LNCAP (cell line): ENCODE measurements at regions not wholly inside any gene's neighbourhood (a gene's known extent, or its start where the extent isn't known, plus 50 kb on each side); places are given as distances from the start of the nearest gene placed in this dataset.

Source experiments
- CTCF ChIP-seq: fragments of 450-650 bp; IDR thresholded peaks from 2 replicates; pipeline ENCODE4 v1.5.1; 2017; ENCODE audit warnings: mild to moderate bottlenecking

GRCh38 chr6:79864421-79864820 lies 82.9 kb downstream of the ELOVL4 start:
- TF ChIP-seq CTCF: no peak

- TF ChIP-seq CTCF: no peak
Measured at GRCh38 chr6:79864001-79864400, 83.4 kb downstream of the ELOVL4 start.

- TF ChIP-seq CTCF: no peak
Measured at GRCh38 chr6:79863566-79863965, 83.8 kb downstream of the ELOVL4 start.

GRCh38 chr6:79862711-79863110 lies 84.6 kb downstream of the ELOVL4 start:
- TF ChIP-seq CTCF: no peak

- no peak for TF ChIP-seq CTCF
Measured at GRCh38 chr6:79862126-79862525, 85.2 kb downstream of the ELOVL4 start.

DNA sequence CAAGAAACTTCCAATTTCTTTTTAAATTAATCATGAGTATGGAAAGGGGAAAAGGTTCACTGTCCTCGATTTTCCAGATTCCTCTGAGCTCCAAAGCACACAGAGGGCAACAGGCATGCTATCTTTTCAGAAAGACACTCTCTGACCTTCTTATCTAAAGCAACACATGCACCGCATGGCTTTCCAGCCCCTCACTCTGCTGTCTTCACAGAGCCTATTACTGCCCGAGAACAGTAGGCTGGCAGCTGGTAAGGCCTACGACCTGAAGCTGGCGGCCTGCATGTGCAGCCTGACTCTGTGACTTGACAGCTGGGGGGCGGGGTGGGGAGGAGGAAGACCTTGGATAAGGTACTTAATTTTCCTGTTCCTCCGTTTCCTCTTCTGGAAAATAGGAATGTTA lies 86.3 kb downstream of the ELOVL4 start:
- no peak for TF ChIP-seq CTCF

GRCh38 chr6:79847426-79847825 lies 99.9 kb downstream of the ELOVL4 start:
- TF ChIP-seq CTCF: no peak

GRCh38 chr6:79842376-79843040 lies 104.8 kb downstream of the ELOVL4 start:
- no peak for TF ChIP-seq CTCF
